Esophagus muscularis mucosa (tissue), 4 donors: ENCODE measurements at regions not wholly inside any gene's neighbourhood (a gene's known extent, or its start where the extent isn't known, plus 50 kb on each side); places are given as distances from the start of the nearest gene placed in this dataset.

Experiments
- DNase-seq: peaks from one replicate; pipeline ENCODE4 v3.0.0-alpha.2; 2017; ENCODE audit errors: extremely low spot score
- H3K27ac ChIP-seq, 4 donors: fragments of 200-600 bp; sonication (generic); replicated peaks in 1 of 4; 1 replicate in 3 of 4; 2 replicates in 1 of 4; pipeline ENCODE4 v1.5.1; 2016 to 2019; ENCODE audit warnings: mild to moderate bottlenecking in 1 of 4
- H3K27me3 ChIP-seq, 4 donors: fragments of 200-600 bp; sonication (generic); one replicate each; pipeline versions ENCODE4 v1.5.1 to v1.6.0; 2016 to 2019
- H3K36me3 ChIP-seq, 4 donors: fragments of 200-600 bp; sonication (generic); one replicate each; pipeline ENCODE4 v1.5.1; 2016 to 2019
- H3K4me1 ChIP-seq, 4 donors: fragments of 200-600 bp; sonication (generic); one replicate each; pipeline ENCODE4 v1.5.1; 2016 to 2019
- H3K4me3 ChIP-seq, 4 donors: fragments of 200-600 bp; sonication (generic); 1 replicate in 2 of 4; 2 replicates in 2 of 4; pipeline ENCODE4 v1.5.1; 2016 to 2019; ENCODE audit warnings: mild to moderate bottlenecking in 4 of 4, moderate library complexity in 1 of 4
- H3K9me3 ChIP-seq, 4 donors: fragments of 200-600 bp; sonication (generic); 1 replicate in 3 of 4; 2 replicates in 1 of 4; pipeline ENCODE4 v1.5.1; 2016 to 2019
- CTCF ChIP-seq, 3 experiments: fragments of 200-600 bp in 2 of 3; fragments of 450-650 bp in 1 of 3; sonication (generic) in 2 of 3; IDR thresholded peaks; one replicate each; pipeline ENCODE4 v1.5.1; 2017 to 2019; ENCODE audit warnings: antibody characterized with exemption in 3 of 3, mild to moderate bottlenecking in 2 of 3, moderate library complexity in 1 of 3
- EP300 ChIP-seq: sonication (generic); formaldehyde crosslinking; IDR thresholded peaks from one replicate; pipeline ENCODE4 v1.6.1; 2017; ENCODE audit warnings: antibody characterized with exemption
- POLR2A ChIP-seq: fragments of 450-650 bp; IDR thresholded peaks from one replicate; pipeline ENCODE4 v1.6.1; 2017; ENCODE audit warnings: antibody characterized with exemption, moderate library complexity, mild to moderate bottlenecking, low read depth
- POLR2AphosphoS5 ChIP-seq, 2 donors: sonication (generic); formaldehyde crosslinking; IDR thresholded peaks; one replicate each; pipeline ENCODE4 v1.6.1; 2017; ENCODE audit warnings: antibody characterized with exemption in 2 of 2
- WGBS: methylation state at CpG from one replicate; pipeline ENCODE4 v1.1.5; 2018; 5-methylcytosine and 5-hydroxymethylcytosine counted together
- intact Hi-C: fragments of 100-400 bp; cut with DNase I; formaldehyde crosslinking; loops from one replicate; pipeline ENCODE4 v1.15.1; 2023

DNA sequence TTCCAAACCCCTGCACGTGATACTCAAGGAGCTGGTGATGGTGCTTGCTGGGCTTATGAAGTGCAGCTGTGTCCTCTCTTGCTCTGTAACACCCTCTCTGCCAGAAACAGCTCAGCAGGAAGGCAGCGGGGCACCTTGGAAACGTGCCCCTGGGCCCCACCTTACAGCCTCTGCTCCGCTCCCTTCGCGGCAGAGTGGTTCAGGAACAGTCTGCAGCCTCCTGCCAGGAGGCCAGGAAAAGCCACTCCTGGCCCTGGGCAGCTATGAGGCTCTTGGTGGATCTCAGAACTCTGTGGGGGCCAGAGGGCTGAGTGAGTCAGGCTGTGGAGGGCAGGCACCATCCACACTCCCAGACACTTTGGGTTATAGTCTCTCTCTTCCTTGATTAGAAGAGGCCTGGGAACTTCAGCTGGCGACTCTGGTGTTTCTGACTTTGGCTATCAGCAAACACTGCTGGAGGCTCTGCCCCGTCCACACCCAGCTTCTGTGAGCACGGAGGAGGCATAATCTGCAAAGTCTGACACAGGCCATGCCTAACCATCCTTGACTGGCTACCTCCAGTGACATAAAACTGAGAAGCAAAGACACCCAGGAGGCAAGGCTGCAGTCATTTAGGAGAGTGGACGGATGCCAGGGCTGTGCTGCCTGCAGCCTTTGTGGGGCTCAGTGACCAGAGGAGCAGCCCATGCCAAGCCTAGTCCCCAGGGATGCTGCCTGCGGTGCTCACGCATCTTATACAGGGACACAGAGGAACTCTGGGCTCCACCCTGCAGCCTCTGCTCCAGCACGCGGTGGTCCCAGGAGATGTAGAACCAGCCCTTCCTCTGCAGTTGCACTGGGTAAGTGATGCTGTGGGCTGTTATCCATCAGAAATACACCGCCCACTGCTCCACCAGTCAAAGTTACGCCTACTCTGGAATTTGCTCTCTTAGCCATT lies 65.3 kb downstream of the METRNL start:
- Histone ChIP-seq H3K27me3 (no peaks in the 10 kb centered on the region), H3K4me1 (peaks cover 0 to 10% (median 4%) of the 10 kb centered on the region in 4 donors), H3K36me3 (no peaks in the 10 kb centered on the region), H3K27ac (peak overlapping the region in 3 of 4 donors; percentile 19 to 66 (median 44)), H3K4me3 (no peak overlapping the region), H3K9me3 (peaks cover 0 to 3% (median 0%) of the 10 kb centered on the region in 4 donors)
- WGBS, result 56% methylated on average over 12 of the region's 16 CpGs
- peak; percentile 92 for DNase-seq
- intact Hi-C loops, result no loop called here
- no peak for TF ChIP-seq POLR2A
- TF ChIP-seq EP300, result no peak
- TF ChIP-seq POLR2AphosphoS5 (IDR thresholded peaks at IDR 0.05), result no peak
- TF ChIP-seq CTCF (IDR thresholded peaks at IDR 0.05), result no peak

GRCh38 chr17:83145358-83145738 lies 65.9 kb downstream of the METRNL start:
- intact Hi-C loops, result no loop called here
- WGBS, result 52% methylated on average over 5 of the region's 5 CpGs
- peak; percentile 78 for DNase-seq
- Histone ChIP-seq H3K4me1 (peaks cover 0 to 10% (median 4%) of the 10 kb centered on the region in 4 donors), H3K9me3 (peaks cover 0 to 3% (median 0%) of the 10 kb centered on the region in 4 donors), H3K36me3 (no peaks in the 10 kb centered on the region), H3K27me3 (no peaks in the 10 kb centered on the region), H3K27ac (peak overlapping the region in 1 of 4 donors; percentile 20), H3K4me3 (no peak overlapping the region)
- no peak for TF ChIP-seq POLR2A
- TF ChIP-seq EP300, result no peak
- TF ChIP-seq CTCF (IDR thresholded peaks at IDR 0.05), result no peak
- TF ChIP-seq POLR2AphosphoS5 (IDR thresholded peaks at IDR 0.05), result no peak

DNA sequence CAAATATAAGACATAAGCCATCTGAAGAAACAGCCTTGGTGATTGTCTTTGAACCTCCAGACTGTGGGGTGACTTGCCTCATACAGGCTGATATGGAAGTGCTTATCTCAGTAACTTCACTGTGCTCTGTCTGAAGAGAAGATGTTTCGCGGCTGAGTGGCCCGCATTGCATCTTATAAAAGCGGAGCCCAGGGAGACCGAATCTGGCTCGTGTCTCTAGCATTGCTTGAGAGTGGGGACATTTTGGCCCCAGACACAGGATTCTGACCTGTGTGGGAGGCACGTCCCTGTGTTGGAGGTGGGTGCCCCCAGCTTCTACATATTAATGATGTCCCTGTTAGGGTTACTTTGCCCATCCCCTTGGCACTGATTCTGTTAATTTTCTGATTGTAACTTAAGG lies 66.4 kb downstream of the METRNL start:
- Histone ChIP-seq H3K9me3 (peaks cover 0 to 3% (median 0%) of the 10 kb centered on the region in 4 donors), H3K4me1 (peaks cover 0 to 10% (median 4%) of the 10 kb centered on the region in 4 donors), H3K27me3 (no peaks in the 10 kb centered on the region), H3K27ac (peak overlapping the region in 1 of 4 donors; percentile 20), H3K4me3 (no peak overlapping the region), H3K36me3 (no peaks in the 10 kb centered on the region)
- WGBS, result 91% methylated on average over 7 of the region's 7 CpGs
- intact Hi-C loops, result no loop called here
- no peak for TF ChIP-seq POLR2A
- no peak for TF ChIP-seq EP300
- TF ChIP-seq POLR2AphosphoS5 (IDR thresholded peaks at IDR 0.05), result no peak
- no peak for TF ChIP-seq CTCF (IDR thresholded peaks at IDR 0.05)
- DNase-seq, result peak; percentile 81

GRCh38 chr17:83146347-83146746 lies 66.9 kb downstream of the METRNL start:
- Histone ChIP-seq H3K4me1 (peaks cover 0 to 12% (median 7%) of the 10 kb centered on the region in 4 donors), H3K9me3 (peaks cover 0 to 3% (median 0%) of the 10 kb centered on the region in 4 donors), H3K36me3 (no peaks in the 10 kb centered on the region), H3K4me3 (no peak overlapping the region), H3K27me3 (no peaks in the 10 kb centered on the region), H3K27ac (no peak overlapping the region)
- DNase-seq, result peak; percentile 62
- TF ChIP-seq EP300, result no peak
- no peak for TF ChIP-seq CTCF (IDR thresholded peaks at IDR 0.05)
- no peak for TF ChIP-seq POLR2AphosphoS5 (IDR thresholded peaks at IDR 0.05)
- no peak for TF ChIP-seq POLR2A
- WGBS, result 79% methylated on average over 4 of the region's 4 CpGs
- intact Hi-C loops, result no loop called here
